ENCODE measurements at regions not wholly inside any gene's neighbourhood (a gene's known extent, or its start where the extent isn't known, plus 50 kb on each side); places are given as distances from the start of the nearest gene placed in this dataset.

DNA sequence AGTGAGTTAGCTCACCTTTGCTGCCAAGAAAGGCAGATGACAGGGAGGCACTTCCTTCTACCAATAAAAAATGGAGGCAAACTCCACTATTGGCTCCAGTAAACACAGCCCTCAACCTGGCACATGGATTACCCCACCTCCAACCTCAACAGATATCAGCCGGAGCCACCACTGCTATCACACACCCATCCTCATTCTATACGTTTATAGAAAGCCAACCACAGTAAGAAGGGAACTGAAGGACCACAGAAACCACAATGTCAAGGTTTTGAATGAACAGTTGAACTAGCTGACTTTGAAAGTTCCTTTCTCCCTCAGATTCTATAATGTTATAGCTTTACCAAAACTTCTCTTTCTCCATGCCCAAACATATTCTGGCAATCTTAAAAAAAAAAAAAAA is 526.2 kb downstream of the UQCRFS1 start:
- no peak for DNase-seq

More for the DNA sequence above, 526.2 kb downstream of the UQCRFS1 start:
- H3K27me3 Mint-ChIP-seq (ENCODE audit: low read depth): peaks cover 1% of the 10 kb centered on the region; the same call in 1 of the 2 replicates
- no peaks in the 10 kb centered on the region for H3K23me2 ChIP-seq (ENCODE audit: insufficient read length, low read depth, low read length, poor library complexity, severe bottlenecking)
- H3K9me3 ChIP-seq (ENCODE audit: control insufficient read depth, low read depth, low read length): no peaks in the 10 kb centered on the region
- no peak overlapping the region for H2BK20ac ChIP-seq (ENCODE audit: low read depth, low read length, poor library complexity, severe bottlenecking)
- H3K27ac ChIP-seq (ENCODE audit: insufficient read length, low read depth, low read length): no peak overlapping the region
- no peak overlapping the region for H3K14ac ChIP-seq (ENCODE audit: insufficient read depth, low read length)
- no peaks in the 10 kb centered on the region for H3K4me1 Mint-ChIP-seq
- H3T11ph ChIP-seq (ENCODE audit: low read length): no peak overlapping the region
- no peak overlapping the region for H3K56ac ChIP-seq (ENCODE audit: insufficient read length, low read depth, low read length)
- H3K23ac ChIP-seq (ENCODE audit: insufficient read length, low read depth, low read length): no peak overlapping the region
- TF ChIP-seq, protein P1, sequence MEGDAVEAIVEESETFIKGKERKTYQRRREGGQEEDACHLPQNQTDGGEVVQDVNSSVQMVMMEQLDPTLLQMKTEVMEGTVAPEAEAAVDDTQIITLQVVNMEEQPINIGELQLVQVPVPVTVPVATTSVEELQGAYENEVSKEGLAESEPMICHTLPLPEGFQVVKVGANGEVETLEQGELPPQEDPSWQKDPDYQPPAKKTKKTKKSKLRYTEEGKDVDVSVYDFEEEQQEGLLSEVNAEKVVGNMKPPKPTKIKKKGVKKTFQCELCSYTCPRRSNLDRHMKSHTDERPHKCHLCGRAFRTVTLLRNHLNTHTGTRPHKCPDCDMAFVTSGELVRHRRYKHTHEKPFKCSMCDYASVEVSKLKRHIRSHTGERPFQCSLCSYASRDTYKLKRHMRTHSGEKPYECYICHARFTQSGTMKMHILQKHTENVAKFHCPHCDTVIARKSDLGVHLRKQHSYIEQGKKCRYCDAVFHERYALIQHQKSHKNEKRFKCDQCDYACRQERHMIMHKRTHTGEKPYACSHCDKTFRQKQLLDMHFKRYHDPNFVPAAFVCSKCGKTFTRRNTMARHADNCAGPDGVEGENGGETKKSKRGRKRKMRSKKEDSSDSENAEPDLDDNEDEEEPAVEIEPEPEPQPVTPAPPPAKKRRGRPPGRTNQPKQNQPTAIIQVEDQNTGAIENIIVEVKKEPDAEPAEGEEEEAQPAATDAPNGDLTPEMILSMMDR (conservative IDR thresholded peaks at IDR 0.05): no peak
- H3K9me3 Mint-ChIP-seq: peaks cover 0 to 8% of the 10 kb centered on the region in 2 experiments; a peak in 4 of 5 replicates
- H3K18ac ChIP-seq (ENCODE audit: insufficient read length, low read depth, low read length): no peak overlapping the region
- H3K79me2 ChIP-seq (ENCODE audit: insufficient read depth, low read length): no peaks in the 10 kb centered on the region
- no peak overlapping the region for H2AK5ac ChIP-seq (ENCODE audit: insufficient read length, low read length)
- no peak overlapping the region for H3K27ac Mint-ChIP-seq
- no peak overlapping the region for H2BK15ac ChIP-seq (ENCODE audit: low read depth, low read length)
- no peak overlapping the region for H4K8ac ChIP-seq (replicated peaks; ENCODE audit: insufficient read length, low read depth, low read length)
- no peak overlapping the region for H2BK120ac ChIP-seq (ENCODE audit: low read depth, low read length, poor library complexity, severe bottlenecking)
- H2AFZ ChIP-seq (ENCODE audit: low read length): no peak overlapping the region
- H3K4me2 ChIP-seq (ENCODE audit: insufficient read depth, insufficient read length, low read length): no peak overlapping the region
- H2BK12ac ChIP-seq (ENCODE audit: insufficient read length, low read depth, low read length): no peak overlapping the region
- no peak overlapping the region for H3K4me3 Mint-ChIP-seq
- no peak overlapping the region for H2BK5ac ChIP-seq (ENCODE audit: insufficient read length, low read length)
- H3K9ac ChIP-seq (ENCODE audit: extremely low read depth, insufficient read length, low read length): no peak overlapping the region
- H3K4ac ChIP-seq (ENCODE audit: low read depth, low read length): no peak overlapping the region
- no peak overlapping the region for H4K5ac ChIP-seq (ENCODE audit: insufficient read length, low read depth, low read length)
- H3K36me3 Mint-ChIP-seq (ENCODE audit: insufficient read depth in 1 of 3, low read depth in 3 of 3): no peaks in the 10 kb centered on the region
- no CpG with 5 or more reads among the region's 2 CpGs for WGBS (ENCODE audit: extremely low coverage, insufficient read length, low lambda C conversion rate)
- no peaks in the 10 kb centered on the region for H3K27me3 ChIP-seq (ENCODE audit: insufficient read depth, low read length)
- H3K4me1 ChIP-seq (ENCODE audit: insufficient read depth, low read length): no peaks in the 10 kb centered on the region
- H4K91ac ChIP-seq (ENCODE audit: insufficient read length, low read depth, low read length): no peak overlapping the region
- H3K79me1 ChIP-seq (ENCODE audit: insufficient read depth, low read depth, low read length, poor library complexity, severe bottlenecking): no peaks in the 10 kb centered on the region
- H4K20me1 ChIP-seq (ENCODE audit: control insufficient read depth, insufficient read depth, insufficient read length): no peaks in the 10 kb centered on the region
